ENCODE measurements at regions not wholly inside any gene's neighbourhood (a gene's known extent, or its start where the extent isn't known, plus 50 kb on each side); places are given as distances from the start of the nearest gene placed in this dataset.
"Not testable (repeated sequence)": the region's sequence is repeated elsewhere in the genome, so short reads cannot be mapped to it uniquely, and the experiment has no call there.

DNA sequence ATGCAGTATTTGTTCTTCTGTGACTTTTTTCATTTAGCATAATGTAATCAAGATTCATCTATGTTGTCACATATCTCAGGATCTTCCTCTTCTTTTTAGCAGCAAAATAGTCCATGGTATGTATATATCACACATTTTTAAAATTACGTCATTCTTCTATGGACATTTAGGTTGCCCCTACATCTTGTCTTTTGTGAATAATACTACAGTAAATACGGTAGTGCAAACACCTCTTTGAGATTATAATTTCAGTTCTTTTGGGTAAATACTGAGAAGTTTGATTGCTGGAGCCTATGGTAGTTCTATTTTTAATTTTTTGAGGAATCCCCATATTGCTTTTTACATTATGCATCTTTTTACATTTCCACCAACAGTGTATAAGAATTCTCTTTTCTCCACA lies 1174.9 kb downstream of the NSUN3 start:
- TF ChIP-seq, protein P1, sequence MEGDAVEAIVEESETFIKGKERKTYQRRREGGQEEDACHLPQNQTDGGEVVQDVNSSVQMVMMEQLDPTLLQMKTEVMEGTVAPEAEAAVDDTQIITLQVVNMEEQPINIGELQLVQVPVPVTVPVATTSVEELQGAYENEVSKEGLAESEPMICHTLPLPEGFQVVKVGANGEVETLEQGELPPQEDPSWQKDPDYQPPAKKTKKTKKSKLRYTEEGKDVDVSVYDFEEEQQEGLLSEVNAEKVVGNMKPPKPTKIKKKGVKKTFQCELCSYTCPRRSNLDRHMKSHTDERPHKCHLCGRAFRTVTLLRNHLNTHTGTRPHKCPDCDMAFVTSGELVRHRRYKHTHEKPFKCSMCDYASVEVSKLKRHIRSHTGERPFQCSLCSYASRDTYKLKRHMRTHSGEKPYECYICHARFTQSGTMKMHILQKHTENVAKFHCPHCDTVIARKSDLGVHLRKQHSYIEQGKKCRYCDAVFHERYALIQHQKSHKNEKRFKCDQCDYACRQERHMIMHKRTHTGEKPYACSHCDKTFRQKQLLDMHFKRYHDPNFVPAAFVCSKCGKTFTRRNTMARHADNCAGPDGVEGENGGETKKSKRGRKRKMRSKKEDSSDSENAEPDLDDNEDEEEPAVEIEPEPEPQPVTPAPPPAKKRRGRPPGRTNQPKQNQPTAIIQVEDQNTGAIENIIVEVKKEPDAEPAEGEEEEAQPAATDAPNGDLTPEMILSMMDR (IDR thresholded peaks at IDR 0.05; ENCODE audit: unreplicated experiment), result no peak
- no peak for DNase-seq (ENCODE audit: low spot score, unreplicated experiment)
- Mint-ChIP-seq H3K27ac (no peak overlapping the region), H3K4me3 (ENCODE audit: low read depth) (no peak overlapping the region), H3K4me1 (ENCODE audit: low read depth) (peaks cover 8% of the 10 kb centered on the region), H3K36me3 (ENCODE audit: insufficient read depth) (no peaks in the 10 kb centered on the region), H3K27me3 (no peaks in the 10 kb centered on the region), H3K9me3 (ENCODE audit: low read depth) (peaks cover 3% of the 10 kb centered on the region)

DNA sequence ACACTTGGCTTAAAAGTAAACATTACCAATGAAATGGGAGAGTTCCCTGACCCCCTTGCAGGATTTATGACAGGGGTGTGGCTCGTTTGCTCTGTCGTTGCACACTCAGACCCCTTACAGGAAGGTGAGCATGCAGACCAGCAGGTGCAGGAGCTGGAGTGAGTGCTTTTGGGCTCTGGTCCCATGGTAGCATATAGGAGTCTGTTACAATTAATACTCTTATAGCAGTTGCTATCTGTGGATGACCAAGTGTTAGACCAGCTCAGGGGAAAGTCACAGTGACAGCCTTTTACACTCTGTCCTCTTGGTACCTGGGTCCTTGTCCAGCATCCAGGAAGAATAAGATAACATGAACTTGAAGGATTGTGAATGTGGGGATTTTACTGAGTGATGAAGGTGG lies 1177.5 kb downstream of the NSUN3 start:
- Mint-ChIP-seq H3K4me3 (ENCODE audit: low read depth) (no peak overlapping the region), H3K27me3 (no peaks in the 10 kb centered on the region), H3K9me3 (ENCODE audit: low read depth) (no peaks in the 10 kb centered on the region), H3K36me3 (ENCODE audit: insufficient read depth) (no peaks in the 10 kb centered on the region), H3K27ac (no peak overlapping the region), H3K4me1 (ENCODE audit: low read depth) (no peaks in the 10 kb centered on the region)
- TF ChIP-seq, protein P1 (IDR thresholded peaks at IDR 0.05; ENCODE audit: unreplicated experiment), result no peak
- no peak for DNase-seq (ENCODE audit: low spot score, unreplicated experiment)

DNA sequence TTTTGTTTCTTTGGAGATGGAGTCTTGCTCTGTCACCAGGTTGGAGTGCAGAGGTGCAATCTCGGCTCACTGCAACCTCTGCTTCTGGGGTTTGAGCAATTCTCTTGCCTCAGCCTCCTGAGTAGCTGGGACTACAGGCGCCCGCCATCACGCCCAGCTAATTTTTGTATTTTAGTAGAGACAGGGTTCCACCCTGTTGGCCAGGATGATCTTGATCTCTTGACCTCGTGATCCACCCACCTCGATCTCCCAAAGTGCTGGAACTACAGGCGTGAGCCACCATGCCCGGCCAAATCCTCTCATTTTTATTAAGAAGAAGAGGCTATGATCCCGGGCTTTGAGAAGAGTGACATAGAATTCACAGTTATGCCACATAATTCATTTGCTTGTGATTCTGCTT lies 1178.4 kb downstream of the NSUN3 start:
- H3K27ac Mint-ChIP-seq; H3K36me3 Mint-ChIP-seq (ENCODE audit: insufficient read depth); DNase-seq (ENCODE audit: low spot score, unreplicated experiment); H3K4me3 Mint-ChIP-seq (ENCODE audit: low read depth); H3K9me3 Mint-ChIP-seq (ENCODE audit: low read depth); H3K4me1 Mint-ChIP-seq (ENCODE audit: low read depth); H3K27me3 Mint-ChIP-seq: not testable (repeated sequence)

DNA sequence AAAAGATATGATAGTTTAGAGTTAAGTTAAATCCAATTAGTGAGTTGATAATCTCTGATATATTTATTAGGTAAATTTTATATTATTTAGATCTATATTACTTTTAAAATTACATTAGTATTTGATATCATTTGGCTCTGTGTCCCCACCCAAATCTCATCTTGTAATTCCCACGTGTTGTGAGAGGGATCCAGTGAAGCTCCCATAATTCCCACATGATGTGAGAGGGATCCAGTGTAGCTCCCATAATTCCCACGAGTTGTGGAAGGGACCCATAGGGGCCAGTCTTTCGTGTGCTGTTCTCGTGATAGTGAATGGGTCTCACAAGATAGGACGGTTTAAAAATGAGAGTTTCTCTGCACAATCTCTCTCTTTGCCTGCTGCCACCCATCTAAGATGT lies 1183.6 kb downstream of the NSUN3 start:
- no peaks in the 10 kb centered on the region for H3K4me1 Mint-ChIP-seq (ENCODE audit: low read depth)
- no peaks in the 10 kb centered on the region for H3K27me3 Mint-ChIP-seq
- no peak overlapping the region for H3K4me3 Mint-ChIP-seq (ENCODE audit: low read depth)
- H3K36me3 Mint-ChIP-seq (ENCODE audit: insufficient read depth), result no peaks in the 10 kb centered on the region
- no peak for DNase-seq (ENCODE audit: low spot score, unreplicated experiment)
- TF ChIP-seq, protein P1 (IDR thresholded peaks at IDR 0.05; ENCODE audit: unreplicated experiment), result no peak
- peaks cover under 1% of the 10 kb centered on the region for H3K9me3 Mint-ChIP-seq (ENCODE audit: low read depth)
- peak overlapping the region; percentile 81 for H3K27ac Mint-ChIP-seq

DNA sequence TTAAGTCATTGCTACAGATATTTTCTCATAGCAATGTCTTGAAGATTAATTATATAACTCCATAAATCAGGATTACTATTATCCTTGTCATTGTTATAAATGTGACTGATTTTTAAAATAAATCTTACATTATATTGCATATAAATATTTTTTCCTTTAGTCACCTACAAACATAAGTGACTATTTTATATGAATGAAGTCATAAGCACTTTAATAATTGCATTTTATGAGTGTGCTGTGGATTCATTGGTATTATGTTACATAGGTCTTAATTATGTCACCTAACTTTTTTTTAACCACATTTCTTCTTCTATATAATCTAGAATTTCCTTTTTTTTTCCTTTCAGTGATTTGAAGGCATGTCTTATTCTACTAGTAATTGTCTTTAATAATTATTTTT lies 1191.2 kb downstream of the NSUN3 start:
- TF ChIP-seq, protein P1 (IDR thresholded peaks at IDR 0.05; ENCODE audit: unreplicated experiment), result no peak
- DNase-seq (ENCODE audit: low spot score, unreplicated experiment), result no peak
- Mint-ChIP-seq H3K9me3 (ENCODE audit: low read depth) (peaks cover 17% of the 10 kb centered on the region), H3K4me1 (ENCODE audit: low read depth) (no peaks in the 10 kb centered on the region), H3K27ac (no peak overlapping the region), H3K36me3 (ENCODE audit: insufficient read depth) (peaks cover under 1% of the 10 kb centered on the region), H3K27me3 (no peaks in the 10 kb centered on the region), H3K4me3 (ENCODE audit: low read depth) (no peak overlapping the region)

- DNase-seq (ENCODE audit: low spot score, unreplicated experiment), result no peak
- Mint-ChIP-seq H3K27ac (no peak overlapping the region), H3K9me3 (ENCODE audit: low read depth) (peaks cover 21% of the 10 kb centered on the region), H3K4me3 (ENCODE audit: low read depth) (no peak overlapping the region), H3K36me3 (ENCODE audit: insufficient read depth) (peaks cover 4% of the 10 kb centered on the region), H3K4me1 (ENCODE audit: low read depth) (no peaks in the 10 kb centered on the region), H3K27me3 (no peaks in the 10 kb centered on the region)
- TF ChIP-seq, protein P1 (IDR thresholded peaks at IDR 0.05; ENCODE audit: unreplicated experiment), result no peak
Measured at GRCh38 chr3:95254758-95255157, 1191.9 kb downstream of the NSUN3 start.

Measured in progenitor cell of endocrine pancreas (in vitro differentiated cells).